SU-DHL-6 (cell line): ENCODE measurements at regions not wholly inside any gene's neighbourhood (a gene's known extent, or its start where the extent isn't known, plus 50 kb on each side); places are given as distances from the start of the nearest gene placed in this dataset.

Experiments
- CTCF ChIP-seq: fragments of 200-600 bp; sonication (generic); IDR thresholded peaks from one replicate; pipeline ENCODE4 v1.5.1; 2017; ENCODE audit warnings: antibody characterized with exemption, mild to moderate bottlenecking, low read length, moderate library complexity; ENCODE audit not compliant: insufficient read depth, poor library complexity, severe bottlenecking
- EZH2phosphoT487 ChIP-seq: fragments of 200-600 bp; sonication (generic), shearing (Covaris generic); conservative IDR thresholded peaks from 2 replicates; pipeline ENCODE4 v1.6.1; 2018; ENCODE audit warnings: mild to moderate bottlenecking, antibody characterized with exemption, low read length, moderate library complexity, mixed read lengths

- TF ChIP-seq CTCF (no peak), EZH2phosphoT487 (no peak)
Observed at GRCh38 chr2:133732982-133733900, 165.0 kb upstream of the NCKAP5 start.
